ENCODE measurements at regions not wholly inside any gene's neighbourhood (a gene's known extent, or its start where the extent isn't known, plus 50 kb on each side); places are given as distances from the start of the nearest gene placed in this dataset.

- TF ChIP-seq EZH2 (IDR thresholded peaks at IDR 0.05) (no peak), FOXP2 (optimal IDR thresholded peaks at IDR 0.05; ENCODE audit: control extremely low read depth, extremely low read length, insufficient read depth) (no peak)
Observed at GRCh38 chr4:159779716-159780115, 676.8 kb downstream of the RAPGEF2 start.
